GM06990 (cell line): ENCODE measurements at regions not wholly inside any gene's neighbourhood (a gene's known extent, or its start where the extent isn't known, plus 50 kb on each side); places are given as distances from the start of the nearest gene placed in this dataset.

ENCODE experiments used
- DNase-seq: peaks from one replicate; pipeline ENCODE4 v3.0.0-alpha.2; 2011; ENCODE audit not compliant: insufficient read length; ENCODE audit errors: extremely low read depth
- H3K27me3 ChIP-seq: replicated peaks from 2 replicates; pipeline ENCODE4 v1.6.0; 2011; ENCODE audit warnings: low read length; ENCODE audit not compliant: control insufficient read depth, insufficient read depth
- H3K36me3 ChIP-seq: 2 replicates; pipeline ENCODE4 v1.5.1; 2011; ENCODE audit warnings: low read length; ENCODE audit not compliant: control insufficient read depth, insufficient read depth
- H3K4me3 ChIP-seq: replicated peaks from 2 replicates; pipeline ENCODE4 v1.5.1; 2011; ENCODE audit warnings: low read depth, mild to moderate bottlenecking, control low read depth, low read length
- TF ChIP-seq, protein P1 (sequence below): IDR thresholded peaks from 2 replicates; pipeline ENCODE4 v1.5.1; 2011; ENCODE audit warnings: low read length, control low read depth, mild to moderate bottlenecking, inconsistent platforms; ENCODE audit not compliant: insufficient read depth, poor library complexity, severe bottlenecking

GRCh38 chr21:16437586-16437985 is 707.8 kb downstream of the USP25 start:
- H3K36me3 ChIP-seq, result no peaks in the 10 kb centered on the region
- DNase-seq, result no peak
- no peak overlapping the region for H3K4me3 ChIP-seq
- H3K27me3 ChIP-seq, result no peaks in the 10 kb centered on the region
- TF ChIP-seq, protein P1, sequence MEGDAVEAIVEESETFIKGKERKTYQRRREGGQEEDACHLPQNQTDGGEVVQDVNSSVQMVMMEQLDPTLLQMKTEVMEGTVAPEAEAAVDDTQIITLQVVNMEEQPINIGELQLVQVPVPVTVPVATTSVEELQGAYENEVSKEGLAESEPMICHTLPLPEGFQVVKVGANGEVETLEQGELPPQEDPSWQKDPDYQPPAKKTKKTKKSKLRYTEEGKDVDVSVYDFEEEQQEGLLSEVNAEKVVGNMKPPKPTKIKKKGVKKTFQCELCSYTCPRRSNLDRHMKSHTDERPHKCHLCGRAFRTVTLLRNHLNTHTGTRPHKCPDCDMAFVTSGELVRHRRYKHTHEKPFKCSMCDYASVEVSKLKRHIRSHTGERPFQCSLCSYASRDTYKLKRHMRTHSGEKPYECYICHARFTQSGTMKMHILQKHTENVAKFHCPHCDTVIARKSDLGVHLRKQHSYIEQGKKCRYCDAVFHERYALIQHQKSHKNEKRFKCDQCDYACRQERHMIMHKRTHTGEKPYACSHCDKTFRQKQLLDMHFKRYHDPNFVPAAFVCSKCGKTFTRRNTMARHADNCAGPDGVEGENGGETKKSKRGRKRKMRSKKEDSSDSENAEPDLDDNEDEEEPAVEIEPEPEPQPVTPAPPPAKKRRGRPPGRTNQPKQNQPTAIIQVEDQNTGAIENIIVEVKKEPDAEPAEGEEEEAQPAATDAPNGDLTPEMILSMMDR, result no peak

DNA sequence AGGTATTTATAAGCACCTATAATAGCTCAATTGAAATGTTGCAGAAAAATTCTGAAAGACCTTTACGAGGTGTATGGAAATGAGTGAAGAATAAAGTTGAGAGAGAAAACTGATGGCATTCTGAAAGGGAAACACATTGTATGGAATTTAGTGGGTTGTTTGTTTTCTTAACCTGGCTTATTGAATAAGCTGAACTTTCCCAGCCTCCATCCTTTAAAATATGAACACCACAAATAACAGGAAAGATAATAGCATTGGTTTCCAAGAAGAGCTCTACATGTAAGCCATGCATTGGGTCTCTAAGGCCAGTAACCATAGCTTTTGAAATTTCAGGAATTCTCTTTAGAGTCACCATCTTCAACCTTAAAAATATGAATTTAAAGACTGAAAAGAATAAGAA is 709.0 kb downstream of the USP25 start:
- no peaks in the 10 kb centered on the region for H3K27me3 ChIP-seq
- DNase-seq, result no peak
- H3K4me3 ChIP-seq, result no peak overlapping the region
- H3K36me3 ChIP-seq, result no peaks in the 10 kb centered on the region
- TF ChIP-seq, protein P1, result no peak

DNA sequence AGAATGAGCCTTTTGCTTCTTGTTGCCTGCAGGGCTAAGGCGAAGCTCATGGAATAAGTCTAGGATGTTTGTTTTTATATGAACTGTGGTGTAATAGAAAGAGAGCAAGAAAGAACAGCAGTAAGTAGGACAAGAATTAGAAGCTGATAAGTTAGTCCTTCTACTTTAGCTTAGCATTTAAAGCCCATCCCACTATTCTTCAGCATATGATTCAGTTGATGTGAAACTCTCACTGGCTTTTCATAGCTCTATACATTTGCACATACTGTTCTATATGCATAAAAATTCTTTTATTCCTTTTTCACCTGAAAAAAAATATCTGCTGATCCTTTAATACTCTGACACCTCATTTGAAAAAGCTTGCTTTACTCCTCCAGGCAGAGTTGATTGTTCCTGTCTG is 712.0 kb downstream of the USP25 start:
- no peak for DNase-seq
- TF ChIP-seq, protein P1, result no peak
- no peaks in the 10 kb centered on the region for H3K36me3 ChIP-seq
- no peak overlapping the region for H3K4me3 ChIP-seq
- H3K27me3 ChIP-seq, result no peaks in the 10 kb centered on the region

GRCh38 chr21:16454399-16454798 is 724.6 kb downstream of the USP25 start:
- no peaks in the 10 kb centered on the region for H3K36me3 ChIP-seq
- no peak for DNase-seq
- no peaks in the 10 kb centered on the region for H3K27me3 ChIP-seq
- TF ChIP-seq, protein P1, result no peak
- no peak overlapping the region for H3K4me3 ChIP-seq

GRCh38 chr21:16455526-16455925 is 725.7 kb downstream of the USP25 start:
- TF ChIP-seq, protein P1, result no peak
- no peak overlapping the region for H3K4me3 ChIP-seq

DNA sequence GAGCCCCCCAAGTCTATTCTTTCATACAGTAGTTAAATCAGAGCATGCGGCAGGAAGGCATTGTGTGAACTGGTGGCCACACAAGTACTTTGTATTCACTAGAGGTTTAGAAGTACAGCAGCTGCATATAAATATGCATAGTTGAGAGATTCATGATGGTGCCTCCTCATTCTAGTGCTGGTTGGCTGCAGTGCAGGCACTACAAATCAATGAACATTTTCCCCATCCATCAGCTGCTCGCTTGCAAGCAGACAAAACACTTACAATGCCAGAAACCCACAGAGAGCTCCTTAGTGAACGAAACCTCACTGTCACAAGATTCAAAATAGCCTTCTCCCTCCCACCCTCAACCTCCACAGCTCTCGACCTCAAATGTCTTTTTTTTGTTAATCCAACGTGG is 726.2 kb downstream of the USP25 start:
- DNase-seq, result no peak
- Histone ChIP-seq H3K27me3 (no peaks in the 10 kb centered on the region), H3K4me3 (no peak overlapping the region), H3K36me3 (no peaks in the 10 kb centered on the region)
- TF ChIP-seq, protein P1, result no peak

More at GRCh38 chr21:16455526-16455925, 725.7 kb downstream of the USP25 start:
- DNase-seq, result no peak
- Histone ChIP-seq H3K36me3 (no peaks in the 10 kb centered on the region), H3K27me3 (no peaks in the 10 kb centered on the region)
